Tibial nerve (tissue), 4 donors: ENCODE measurements at regions not wholly inside any gene's neighbourhood (a gene's known extent, or its start where the extent isn't known, plus 50 kb on each side); places are given as distances from the start of the nearest gene placed in this dataset.

Experiments
- CTCF ChIP-seq, 5 experiments: fragments of 200-600 bp in 3 of 5; fragments of 450-650 bp in 2 of 5; sonication (generic) in 3 of 5; IDR thresholded peaks; one replicate each; pipeline ENCODE4 v1.5.1; 2016 to 2019; ENCODE audit warnings: antibody characterized with exemption in 5 of 5, mild to moderate bottlenecking in 3 of 5, moderate library complexity in 2 of 5
- EP300 ChIP-seq, 2 donors: sonication (generic); formaldehyde crosslinking; IDR thresholded peaks; one replicate each; pipeline ENCODE4 v1.6.1; 2017; ENCODE audit warnings: antibody characterized with exemption in 2 of 2, mild to moderate bottlenecking in 1 of 2
- POLR2A ChIP-seq, 2 donors: fragments of 450-650 bp; IDR thresholded peaks; one replicate each; pipeline ENCODE4 v1.6.1; 2017; ENCODE audit warnings: antibody characterized with exemption in 2 of 2, mild to moderate bottlenecking in 2 of 2, moderate library complexity in 2 of 2

- no peak for TF ChIP-seq POLR2A (IDR thresholded peaks at IDR 0.05)
- no peak for TF ChIP-seq CTCF (IDR thresholded peaks at IDR 0.05)
- no peak for TF ChIP-seq EP300 (IDR thresholded peaks at IDR 0.05)
These were observed 562.7 kb upstream of the WSB1 start for GRCh38 chr17:26731005-26731921.
